Prostate gland (tissue), 2 donors: ENCODE measurements at regions not wholly inside any gene's neighbourhood (a gene's known extent, or its start where the extent isn't known, plus 50 kb on each side); places are given as distances from the start of the nearest gene placed in this dataset.

Experiments
- DNase-seq: peaks from one replicate; pipeline ENCODE4 v3.0.0-alpha.2; 2019; ENCODE audit warnings: low spot score
- H3K27ac ChIP-seq, 2 donors: fragments of 200-600 bp; sonication (generic); 2 replicates each; pipeline ENCODE4 v1.5.1; 2017 to 2019
- H3K27me3 ChIP-seq: fragments of 200-600 bp; sonication (generic); replicated peaks from 2 replicates; pipeline ENCODE4 v1.5.1; 2019; ENCODE audit not compliant: insufficient read depth
- H3K36me3 ChIP-seq, 2 donors: fragments of 200-600 bp; sonication (generic); 1 replicate in 1 of 2; 2 replicates in 1 of 2; pipeline versions ENCODE4 v1.5.1 to v1.8.1; 2017 to 2019
- H3K4me1 ChIP-seq: fragments of 200-600 bp; sonication (generic); replicated peaks from 2 replicates; pipeline ENCODE4 v1.5.1; 2019
- H3K4me3 ChIP-seq, 2 donors: fragments of 200-600 bp; sonication (generic); 2 replicates each; pipeline ENCODE4 v1.5.1; 2017 to 2019
- H3K9me3 ChIP-seq: fragments of 200-600 bp; sonication (generic); 2 replicates; pipeline ENCODE4 v1.5.1; 2017
- CTCF ChIP-seq, 4 experiments: fragments of 200-600 bp in 2 of 4; fragments of 450-650 bp in 2 of 4; sonication (generic) in 2 of 4; IDR thresholded peaks; 1 replicate in 3 of 4; 2 replicates in 1 of 4; pipeline ENCODE4 v1.5.1; 2016 to 2019; ENCODE audit warnings: antibody characterized with exemption in 4 of 4, mild to moderate bottlenecking in 2 of 4, moderate library complexity in 2 of 4
- POLR2A ChIP-seq: fragments of 450-650 bp; IDR thresholded peaks from one replicate; pipeline ENCODE4 v1.6.1; 2016; ENCODE audit warnings: antibody characterized with exemption, mild to moderate bottlenecking
- POLR2AphosphoS5 ChIP-seq: sonication (generic); formaldehyde crosslinking; IDR thresholded peaks from one replicate; pipeline ENCODE4 v1.6.1; 2017; ENCODE audit warnings: antibody characterized with exemption
- WGBS: methylation state at CpG from one replicate; pipeline ENCODE4 v1.1.5; 2018; 5-methylcytosine and 5-hydroxymethylcytosine counted together
- intact Hi-C: fragments of 100-400 bp; cut with DNase I; formaldehyde crosslinking; loops from one replicate; pipeline ENCODE4 v1.14.2; 2022

- TF ChIP-seq CTCF (IDR thresholded peaks at IDR 0.05) = no peak
- no peak for TF ChIP-seq POLR2A
- H3K4me1 ChIP-seq = no peaks in the 10 kb centered on the region
- no peaks in the 10 kb centered on the region for H3K27me3 ChIP-seq
- no peak overlapping the region for H3K27ac ChIP-seq
- H3K9me3 ChIP-seq = no peaks in the 10 kb centered on the region
- intact Hi-C loops = no loop called here
- H3K4me3 ChIP-seq = no peak overlapping the region
- no peak for DNase-seq
- H3K36me3 ChIP-seq = no peaks in the 10 kb centered on the region
- WGBS = 97% methylated on average over 1 of the region's 1 CpG
These were observed 1026.7 kb upstream of the ACVR2A start for GRCh38 chr2:146818122-146818521.

GRCh38 chr2:146817613-146818012, 1027.2 kb upstream of the ACVR2A start:
- Histone ChIP-seq H3K36me3 (no peaks in the 10 kb centered on the region), H3K4me3 (no peak overlapping the region), H3K9me3 (no peaks in the 10 kb centered on the region), H3K27me3 (no peaks in the 10 kb centered on the region), H3K27ac (no peak overlapping the region), H3K4me1 (no peaks in the 10 kb centered on the region)
- DNase-seq = no peak
- intact Hi-C loops = no loop called here
- no peak for TF ChIP-seq CTCF (IDR thresholded peaks at IDR 0.05)
- no peak for TF ChIP-seq POLR2AphosphoS5
- no peak for TF ChIP-seq POLR2A
- 54% methylated on average over 1 of the region's 1 CpG for WGBS

- no peaks in the 10 kb centered on the region for H3K36me3 ChIP-seq
- 91% methylated on average over 1 of the region's 1 CpG for WGBS
- H3K27ac ChIP-seq = no peak overlapping the region
- TF ChIP-seq POLR2A (no peak), POLR2AphosphoS5 (no peak), CTCF (IDR thresholded peaks at IDR 0.05) (no peak)
- H3K4me3 ChIP-seq = no peak overlapping the region
- DNase-seq = no peak
- H3K9me3 ChIP-seq = no peaks in the 10 kb centered on the region
- H3K4me1 ChIP-seq = no peaks in the 10 kb centered on the region
- H3K27me3 ChIP-seq = no peaks in the 10 kb centered on the region
- intact Hi-C loops = no loop called here
These were observed 1029.9 kb upstream of the ACVR2A start for GRCh38 chr2:146814971-146815370.

- no peak for DNase-seq
- Histone ChIP-seq H3K4me1 (no peaks in the 10 kb centered on the region), H3K4me3 (no peak overlapping the region), H3K9me3 (no peaks in the 10 kb centered on the region), H3K27ac (no peak overlapping the region), H3K27me3 (no peaks in the 10 kb centered on the region), H3K36me3 (no peaks in the 10 kb centered on the region)
- TF ChIP-seq POLR2A (no peak), CTCF (IDR thresholded peaks at IDR 0.05) (no peak), POLR2AphosphoS5 (no peak)
- 94% methylated on average over 17 of the region's 17 CpGs for WGBS
- intact Hi-C loops = no loop called here
These were observed 1037.2 kb upstream of the ACVR2A start for GRCh38 chr2:146807568-146808168.

GRCh38 chr2:146806364-146807005, 1038.3 kb upstream of the ACVR2A start:
- Histone ChIP-seq H3K9me3 (no peaks in the 10 kb centered on the region), H3K27ac (no peak overlapping the region), H3K4me1 (no peaks in the 10 kb centered on the region), H3K36me3 (no peaks in the 10 kb centered on the region), H3K27me3 (no peaks in the 10 kb centered on the region), H3K4me3 (no peak overlapping the region)
- TF ChIP-seq CTCF (IDR thresholded peaks at IDR 0.05) (no peak), POLR2A (no peak), POLR2AphosphoS5 (no peak)
- 83% methylated on average over 2 of the region's 2 CpGs for WGBS
- intact Hi-C loops = no loop called here
- DNase-seq = no peak
